ENCODE measurements at regions not wholly inside any gene's neighbourhood (a gene's known extent, or its start where the extent isn't known, plus 50 kb on each side); places are given as distances from the start of the nearest gene placed in this dataset.
A peak's percentile ranks its signal among the peaks of the same experiment; 100 is the strongest.

DNA sequence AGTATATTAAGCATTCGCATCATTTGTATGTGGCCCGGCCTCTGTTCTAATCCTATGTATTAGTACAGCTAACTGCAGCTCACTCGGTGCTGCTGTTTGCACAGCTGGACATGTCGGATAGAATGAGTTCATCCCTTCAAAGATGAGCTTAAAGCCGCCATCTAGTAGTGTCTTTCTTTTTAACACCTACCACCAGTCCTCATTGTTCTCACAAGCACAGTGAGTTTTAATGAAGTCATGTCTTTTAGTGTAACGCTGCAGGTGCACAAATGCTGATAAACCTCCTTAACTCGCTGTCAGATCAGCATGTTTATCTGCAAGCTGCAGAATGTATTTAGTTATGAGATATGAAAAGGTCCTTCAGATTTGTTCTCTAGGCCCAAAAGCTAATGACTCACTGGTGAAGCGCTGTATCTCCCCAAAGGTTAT is 247.5 kb downstream of the MTERF1 start:
- DNase-seq (ENCODE audit: low read depth): no peak
- no peak overlapping the region for H3K4me3 ChIP-seq (ENCODE audit: low read depth, low read length)
- TF ChIP-seq CTCF (IDR thresholded peaks at IDR 0.05; ENCODE audit: low read depth, low read length, missing control alignments): no peak

GRCh38 chr7:91634485-91635177 is 245.9 kb downstream of the MTERF1 start:
- H3K4me3 ChIP-seq (ENCODE audit: low read depth, low read length): no peak overlapping the region
- DNase-seq (ENCODE audit: low read depth): no peak
- TF ChIP-seq CTCF (IDR thresholded peaks at IDR 0.05; ENCODE audit: low read depth, low read length, missing control alignments): no peak

- peak; percentile 57 for TF ChIP-seq CTCF (IDR thresholded peaks at IDR 0.05; ENCODE audit: low read depth, low read length, missing control alignments)
- no peak for DNase-seq (ENCODE audit: low read depth)
Measured at GRCh38 chr7:91636129-91636724, 244.3 kb downstream of the MTERF1 start.

DNA sequence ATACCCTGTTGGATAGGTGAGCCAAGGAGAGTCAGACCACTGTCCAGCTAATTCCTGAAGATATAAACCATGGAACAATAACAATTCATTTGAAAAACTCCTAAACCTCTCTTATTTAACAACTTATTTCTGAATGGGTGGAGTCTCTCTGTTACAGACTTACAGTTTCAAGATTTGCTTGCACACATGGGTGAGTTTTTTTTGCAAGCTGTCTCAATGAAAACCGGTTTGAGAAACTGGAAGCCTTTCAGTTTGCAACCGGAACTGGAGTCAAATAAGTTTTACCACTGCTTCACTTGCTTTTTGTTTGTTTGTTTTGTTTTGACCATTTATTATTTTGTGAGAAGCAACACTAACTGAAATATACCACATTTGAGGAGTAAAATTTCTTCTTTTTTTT is 243.8 kb downstream of the MTERF1 start:
- TF ChIP-seq CTCF (IDR thresholded peaks at IDR 0.05; ENCODE audit: low read depth, low read length, missing control alignments): no peak
- no peak for DNase-seq (ENCODE audit: low read depth)
- H3K4me3 ChIP-seq (ENCODE audit: low read depth, low read length): no peak overlapping the region

More at GRCh38 chr7:91636129-91636724, 244.3 kb downstream of the MTERF1 start:
- H3K4me3 ChIP-seq (ENCODE audit: low read depth, low read length): no peak overlapping the region

GRCh38 chr7:91644256-91644655 is 236.2 kb downstream of the MTERF1 start:
- H3K4me3 ChIP-seq (ENCODE audit: low read depth, low read length): no peak overlapping the region
- TF ChIP-seq CTCF (IDR thresholded peaks at IDR 0.05; ENCODE audit: low read depth, low read length, missing control alignments): no peak
- DNase-seq (ENCODE audit: low read depth): no peak

DNA sequence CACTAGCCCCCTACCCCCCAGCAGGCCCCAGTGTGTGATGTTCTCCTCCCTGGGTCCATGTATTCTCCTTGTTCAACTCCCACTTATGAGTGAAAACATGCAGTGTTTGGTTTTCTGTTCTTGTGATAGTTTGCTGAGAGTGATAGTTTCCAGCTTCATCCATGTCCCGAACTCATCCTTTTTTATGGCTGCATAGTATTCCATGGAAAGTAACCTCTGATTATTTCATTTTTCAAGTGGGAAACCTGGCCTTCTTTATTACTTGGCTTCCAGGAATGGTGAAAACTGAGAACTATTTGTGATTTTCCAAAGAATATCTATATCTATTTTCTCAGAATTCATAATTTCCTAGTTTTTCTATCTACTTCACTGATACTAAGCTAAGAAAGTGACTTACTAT is 235.0 kb downstream of the MTERF1 start:
- DNase-seq (ENCODE audit: low read depth): no peak
- TF ChIP-seq CTCF (IDR thresholded peaks at IDR 0.05; ENCODE audit: low read depth, low read length, missing control alignments): no peak
- H3K4me3 ChIP-seq (ENCODE audit: low read depth, low read length): no peak overlapping the region

- DNase-seq (ENCODE audit: low read depth): no peak
- no peak for TF ChIP-seq CTCF (IDR thresholded peaks at IDR 0.05; ENCODE audit: low read depth, low read length, missing control alignments)
- H3K4me3 ChIP-seq (ENCODE audit: low read depth, low read length): no peak overlapping the region
Measured at GRCh38 chr7:91651986-91652385, 228.5 kb downstream of the MTERF1 start.

Measured in GM12864 (cell line).